Gastroesophageal sphincter (tissue), 3 donors: ENCODE measurements at regions not wholly inside any gene's neighbourhood (a gene's known extent, or its start where the extent isn't known, plus 50 kb on each side); places are given as distances from the start of the nearest gene placed in this dataset.

ENCODE experiments used
- CTCF ChIP-seq, 4 experiments: fragments of 200-600 bp in 2 of 4; fragments of 450-650 bp in 2 of 4; sonication (generic) in 1 of 4; IDR thresholded peaks; one replicate each; pipeline ENCODE4 v1.5.1; 2017 to 2019; ENCODE audit warnings: antibody characterized with exemption in 4 of 4, mild to moderate bottlenecking in 2 of 4, moderate library complexity in 2 of 4
- EP300 ChIP-seq: sonication (generic); formaldehyde crosslinking; IDR thresholded peaks from one replicate; pipeline ENCODE4 v1.6.1; 2017; ENCODE audit warnings: antibody characterized with exemption, mild to moderate bottlenecking
- POLR2A ChIP-seq, 2 donors: fragments of 450-650 bp; IDR thresholded peaks; one replicate each; pipeline ENCODE4 v1.6.1; 2017; ENCODE audit warnings: antibody characterized with exemption in 2 of 2, mild to moderate bottlenecking in 2 of 2, moderate library complexity in 1 of 2
- POLR2AphosphoS5 ChIP-seq: sonication (generic); formaldehyde crosslinking; IDR thresholded peaks from one replicate; pipeline ENCODE4 v1.6.1; 2017; ENCODE audit warnings: antibody characterized with exemption

- TF ChIP-seq POLR2AphosphoS5 (no peak), CTCF (IDR thresholded peaks at IDR 0.05) (no peak), POLR2A (IDR thresholded peaks at IDR 0.05) (no peak), EP300 (no peak)
Measured at GRCh38 chr20:59466107-59466815, 138.1 kb upstream of the PHACTR3 start.
